NCI-H1105 treated with DMSO at 0.1 percent for 48 hours (cell line): ENCODE measurements at regions not wholly inside any gene's neighbourhood (a gene's known extent, or its start where the extent isn't known, plus 50 kb on each side); places are given as distances from the start of the nearest gene placed in this dataset.
"Not testable (repeated sequence)": the region's sequence is repeated elsewhere in the genome, so short reads cannot be mapped to it uniquely, and the experiment has no call there.

Experiments
- DNase-seq: peaks from one replicate; lab custom pipeline; 2025; lab: John Stamatoyannopoulos, UW

GRCh38 chr13:111589321-111589720, 268.9 kb downstream of the TEX29 start:
- DNase-seq: no peak

GRCh38 chr13:111589992-111590391, 269.6 kb downstream of the TEX29 start:
- DNase-seq: no peak

GRCh38 chr13:111590796-111591195, 270.4 kb downstream of the TEX29 start:
- no peak for DNase-seq

GRCh38 chr13:111593490-111593889, 273.0 kb downstream of the TEX29 start:
- DNase-seq: not testable (repeated sequence)

GRCh38 chr13:111594606-111595005, 274.2 kb downstream of the TEX29 start:
- DNase-seq: no peak

- DNase-seq: no peak
Observed at GRCh38 chr13:111595276-111595675, 274.8 kb downstream of the TEX29 start.

- no peak for DNase-seq
Observed at GRCh38 chr13:111595791-111596190, 275.3 kb downstream of the TEX29 start.

- DNase-seq: no peak
Observed at GRCh38 chr13:111597191-111597611, 276.8 kb downstream of the TEX29 start.

- no peak for DNase-seq
Observed at GRCh38 chr13:111597618-111598017, 277.2 kb downstream of the TEX29 start.

GRCh38 chr13:111598747-111599146, 278.3 kb downstream of the TEX29 start:
- no peak for DNase-seq

GRCh38 chr13:111599791-111600190, 279.3 kb downstream of the TEX29 start:
- no peak for DNase-seq

- DNase-seq: no peak
Observed at GRCh38 chr13:111602874-111603273, 282.4 kb downstream of the TEX29 start.

- no peak for DNase-seq
Observed at GRCh38 chr13:111604097-111604496, 283.7 kb downstream of the TEX29 start.

- no peak for DNase-seq
Observed at GRCh38 chr13:111608556-111608955, 288.1 kb downstream of the TEX29 start.

- no peak for DNase-seq
Observed at GRCh38 chr13:111609631-111610030, 289.2 kb downstream of the TEX29 start.

GRCh38 chr13:111610081-111610480, 289.6 kb downstream of the TEX29 start:
- DNase-seq: no peak

- DNase-seq: no peak
Observed at GRCh38 chr13:111610879-111611278, 290.4 kb downstream of the TEX29 start.

- DNase-seq: peak; percentile 85
Observed at GRCh38 chr13:111611651-111612050, 291.2 kb downstream of the TEX29 start.

- no peak for DNase-seq
Observed at GRCh38 chr13:111612886-111613285, 292.4 kb downstream of the TEX29 start.

GRCh38 chr13:111614009-111614408, 293.6 kb downstream of the TEX29 start:
- DNase-seq: no peak

- no peak for DNase-seq
Observed at GRCh38 chr13:111614613-111615012, 294.2 kb downstream of the TEX29 start.

- no peak for DNase-seq
Observed at GRCh38 chr13:111616203-111616602, 295.8 kb downstream of the TEX29 start.

GRCh38 chr13:111620166-111620565, 299.7 kb downstream of the TEX29 start:
- DNase-seq: no peak

GRCh38 chr13:111620586-111620985, 300.1 kb downstream of the TEX29 start:
- DNase-seq: no peak

- no peak for DNase-seq
Observed at GRCh38 chr13:111621164-111621563, 300.7 kb downstream of the TEX29 start.
